H9 (cell line): ENCODE measurements at regions not wholly inside any gene's neighbourhood (a gene's known extent, or its start where the extent isn't known, plus 50 kb on each side); places are given as distances from the start of the nearest gene placed in this dataset.
"Not testable (repeated sequence)": the region's sequence is repeated elsewhere in the genome, so short reads cannot be mapped to it uniquely, and the experiment has no call there.

ENCODE experiments used
- DNase-seq: peaks from one replicate; pipeline ENCODE4 v3.0.0-alpha.2; 2017
- H2AFZ ChIP-seq: one replicate; pipeline ENCODE4 v1.6.1; 2013; ENCODE audit warnings: mild to moderate bottlenecking, low read length, control low read depth, moderate library complexity
- H2AK5ac ChIP-seq: 2 replicates; pipeline ENCODE4 v1.6.1; 2013; ENCODE audit warnings: low read length, control low read depth, mixed read lengths; ENCODE audit not compliant: insufficient read length
- H2BK120ac ChIP-seq: one replicate; pipeline ENCODE4 v1.6.1; 2013; ENCODE audit warnings: low read depth, mild to moderate bottlenecking, low read length, control low read depth, inconsistent platforms; ENCODE audit not compliant: poor library complexity, severe bottlenecking
- H2BK12ac ChIP-seq: 2 replicates; pipeline ENCODE4 v1.6.1; 2013; ENCODE audit warnings: low read length, control low read depth, mixed read lengths, low read depth; ENCODE audit not compliant: insufficient read length
- H2BK15ac ChIP-seq: 2 replicates; pipeline ENCODE4 v1.6.1; 2013; ENCODE audit warnings: low read depth, low read length, control low read depth
- H2BK20ac ChIP-seq: one replicate; pipeline ENCODE4 v1.6.1; 2013; ENCODE audit warnings: low read depth, mild to moderate bottlenecking, low read length, control low read depth, inconsistent platforms; ENCODE audit not compliant: poor library complexity, severe bottlenecking
- H2BK5ac ChIP-seq: 2 replicates; pipeline ENCODE4 v1.6.1; 2013; ENCODE audit warnings: low read length, control low read depth, mixed read lengths; ENCODE audit not compliant: insufficient read length
- H3K14ac ChIP-seq: 2 replicates; pipeline ENCODE4 v1.6.1; 2013; ENCODE audit warnings: low read length, control low read depth; ENCODE audit not compliant: insufficient read depth
- H3K18ac ChIP-seq: 2 replicates; pipeline ENCODE4 v1.6.1; 2013; ENCODE audit warnings: low read depth, mild to moderate bottlenecking, mixed read lengths, low read length, control low read depth; ENCODE audit not compliant: insufficient read length
- H3K23ac ChIP-seq: 2 replicates; pipeline ENCODE4 v1.6.1; 2013; ENCODE audit warnings: low read length, control low read depth, mixed read lengths, low read depth; ENCODE audit not compliant: insufficient read length
- H3K23me2 ChIP-seq: 2 replicates; pipeline ENCODE4 v1.6.1; 2013; ENCODE audit warnings: low read depth, mild to moderate bottlenecking, mixed read lengths, low read length, control low read depth; ENCODE audit not compliant: insufficient read length, poor library complexity, severe bottlenecking
- H3K27ac ChIP-seq: 2 replicates; pipeline ENCODE4 v1.5.1; 2013; ENCODE audit warnings: low read length, control low read depth, mixed read lengths, low read depth; ENCODE audit not compliant: insufficient read length
- H3K27me3 ChIP-seq: 2 replicates; pipeline ENCODE4 v1.6.1; 2013; ENCODE audit warnings: low read length, control low read depth, inconsistent platforms; ENCODE audit not compliant: insufficient read depth
- H3K4ac ChIP-seq: 2 replicates; pipeline ENCODE4 v1.6.1; 2013; ENCODE audit warnings: low read depth, mild to moderate bottlenecking, control low read depth, inconsistent platforms, low read length, moderate library complexity
- H3K4me1 ChIP-seq: 2 replicates; pipeline ENCODE4 v1.6.1; 2013; ENCODE audit warnings: low read length, control low read depth, inconsistent platforms; ENCODE audit not compliant: insufficient read depth
- H3K4me2 ChIP-seq: 2 replicates; pipeline ENCODE4 v1.6.1; 2013; ENCODE audit warnings: low read length, control low read depth, mixed read lengths; ENCODE audit not compliant: insufficient read length, insufficient read depth
- H3K56ac ChIP-seq: 2 replicates; pipeline ENCODE4 v1.6.1; 2013; ENCODE audit warnings: low read depth, mild to moderate bottlenecking, mixed read lengths, low read length, control low read depth; ENCODE audit not compliant: insufficient read length
- H3K79me1 ChIP-seq: 2 replicates; pipeline ENCODE4 v1.6.1; 2013; ENCODE audit warnings: low read depth, mild to moderate bottlenecking, moderate library complexity, low read length, control low read depth, inconsistent platforms; ENCODE audit not compliant: insufficient read depth, poor library complexity, severe bottlenecking
- H3K79me2 ChIP-seq: 2 replicates; pipeline ENCODE4 v1.6.1; 2013; ENCODE audit warnings: low read length, control low read depth, inconsistent platforms; ENCODE audit not compliant: insufficient read depth
- H3K9ac ChIP-seq: 2 replicates; pipeline ENCODE4 v1.6.1; 2013; ENCODE audit warnings: low read length, control low read depth, mixed read lengths; ENCODE audit not compliant: insufficient read length; ENCODE audit errors: extremely low read depth
- H3K9me3 ChIP-seq: one replicate; pipeline ENCODE4 v1.6.1; 2013; ENCODE audit warnings: low read depth, low read length, inconsistent platforms; ENCODE audit not compliant: control insufficient read depth
- H3T11ph ChIP-seq: one replicate; pipeline ENCODE4 v1.6.1; 2013; ENCODE audit warnings: mild to moderate bottlenecking, low read length, control low read depth, inconsistent platforms
- H4K20me1 ChIP-seq: one replicate; pipeline ENCODE4 v1.6.1; 2013; ENCODE audit not compliant: control insufficient read depth, insufficient read length, insufficient read depth
- H4K5ac ChIP-seq: 2 replicates; pipeline ENCODE4 v1.6.1; 2013; ENCODE audit warnings: low read depth, mild to moderate bottlenecking, mixed read lengths, low read length, control low read depth; ENCODE audit not compliant: insufficient read length
- H4K8ac ChIP-seq: replicated peaks from 2 replicates; pipeline ENCODE4 v1.6.1; 2013; ENCODE audit warnings: low read length, control low read depth, mixed read lengths, low read depth; ENCODE audit not compliant: insufficient read length
- H4K91ac ChIP-seq: 2 replicates; pipeline ENCODE4 v1.6.1; 2013; ENCODE audit warnings: low read depth, mild to moderate bottlenecking, moderate library complexity, mixed read lengths, low read length, control low read depth; ENCODE audit not compliant: insufficient read length
- H3K27ac Mint-ChIP-seq, 3 experiments: 2 replicates in 2 of 3; 3 replicates in 1 of 3; pipeline ENCODE4 v1.8.0; 2020 to 2021; ENCODE audit warnings: mixed read lengths in 3 of 3, mild to moderate bottlenecking in 1 of 3, moderate library complexity in 1 of 3
- H3K27me3 Mint-ChIP-seq: 2 replicates; pipeline ENCODE4 v1.8.0; 2021; ENCODE audit warnings: low read depth, mild to moderate bottlenecking, moderate library complexity, mixed read lengths
- H3K36me3 Mint-ChIP-seq, 3 experiments: 2 replicates in 2 of 3; 3 replicates in 1 of 3; pipeline ENCODE4 v1.8.0; 2020 to 2021; ENCODE audit warnings: low read depth in 3 of 3, mixed read lengths in 3 of 3; ENCODE audit not compliant: insufficient read depth in 1 of 3
- H3K4me1 Mint-ChIP-seq, 2 experiments: 2 replicates each; pipeline ENCODE4 v1.8.0; 2020; ENCODE audit warnings: mixed read lengths in 2 of 2
- H3K4me3 Mint-ChIP-seq, 2 experiments: 2 replicates in 1 of 2; 3 replicates in 1 of 2; pipeline ENCODE4 v1.8.0; 2020 to 2021; ENCODE audit warnings: mild to moderate bottlenecking in 2 of 2, mixed read lengths in 2 of 2, moderate library complexity in 1 of 2
- H3K9me3 Mint-ChIP-seq, 2 experiments: 2 replicates in 1 of 2; 3 replicates in 1 of 2; pipeline ENCODE4 v1.8.0; 2020; ENCODE audit warnings: mild to moderate bottlenecking in 2 of 2, mixed read lengths in 2 of 2, moderate library complexity in 1 of 2
- WGBS: extraction: QIAGEN DNeasy Blood & Tissue Kit; methylation state at CpG from one replicate; pipeline ENCODE4 v1.1.7; 2013; ENCODE audit warnings: missing lambda C conversion rate, low lambda C conversion rate, mixed read lengths; ENCODE audit not compliant: insufficient read length; ENCODE audit errors: extremely low coverage; 5-methylcytosine and 5-hydroxymethylcytosine counted together

- WGBS, result 100% methylated on average over 3 of the region's 3 CpGs
- H3K27me3 Mint-ChIP-seq, H4K8ac ChIP-seq: not testable (repeated sequence)
Observed at GRCh38 chr15:20309395-20309794, 232.2 kb downstream of the GOLGA6L6 start.

GRCh38 chr15:20308027-20308690, 233.4 kb downstream of the GOLGA6L6 start:
- H3K27ac ChIP-seq, H3K23ac ChIP-seq, H2AK5ac ChIP-seq, H3K79me2 ChIP-seq, H2BK15ac ChIP-seq, H3K27ac Mint-ChIP-seq, H4K8ac ChIP-seq, H3K56ac ChIP-seq, H4K5ac ChIP-seq, H2BK20ac ChIP-seq, H2BK120ac ChIP-seq, H3T11ph ChIP-seq, H2BK5ac ChIP-seq, H4K20me1 ChIP-seq, H3K23me2 ChIP-seq, H3K27me3 Mint-ChIP-seq, H3K18ac ChIP-seq, H3K4ac ChIP-seq, H3K79me1 ChIP-seq, H2AFZ ChIP-seq, H3K4me2 ChIP-seq, H3K27me3 ChIP-seq, H3K14ac ChIP-seq, H3K4me1 ChIP-seq, H3K4me3 Mint-ChIP-seq, H2BK12ac ChIP-seq, H3K9ac ChIP-seq, H4K91ac ChIP-seq, H3K4me1 Mint-ChIP-seq: not testable (repeated sequence)
- Mint-ChIP-seq H3K9me3 (peaks cover 37 to 40% of the 10 kb centered on the region in 2 experiments), H3K36me3 (peaks cover 8 to 26% (median 9%) of the 10 kb centered on the region in 3 experiments; a peak in 6 of 7 replicates)
- H3K9me3 ChIP-seq, result peaks cover 68% of the 10 kb centered on the region
- WGBS, result no CpG with 5 or more reads among the region's 4 CpGs
- peak; percentile 8 for DNase-seq

More at GRCh38 chr15:20309395-20309794, 232.2 kb downstream of the GOLGA6L6 start:
- not testable (repeated sequence) for H3K56ac ChIP-seq, H3K23ac ChIP-seq, H2AK5ac ChIP-seq, H3K27ac ChIP-seq, H4K20me1 ChIP-seq, H3K14ac ChIP-seq, H3K27me3 ChIP-seq, H2AFZ ChIP-seq, H4K5ac ChIP-seq, H3K4me1 Mint-ChIP-seq, H3K79me2 ChIP-seq, H3K4me1 ChIP-seq, H3K4ac ChIP-seq, H3T11ph ChIP-seq, H2BK20ac ChIP-seq, H3K27ac Mint-ChIP-seq, H3K23me2 ChIP-seq, H2BK120ac ChIP-seq, H3K4me3 Mint-ChIP-seq, H2BK15ac ChIP-seq, H4K91ac ChIP-seq, H3K9ac ChIP-seq, H3K79me1 ChIP-seq, H2BK12ac ChIP-seq, DNase-seq, H3K4me2 ChIP-seq, H3K18ac ChIP-seq, H2BK5ac ChIP-seq
- peaks cover 56% of the 10 kb centered on the region for H3K9me3 ChIP-seq
- Mint-ChIP-seq H3K9me3 (peaks cover 26 to 31% of the 10 kb centered on the region in 2 experiments), H3K36me3 (peaks cover 4 to 19% (median 6%) of the 10 kb centered on the region in 3 experiments; a peak in 5 of 7 replicates)
